CD8-positive, alpha-beta memory T cell (primary cell): ENCODE measurements at regions not wholly inside any gene's neighbourhood (a gene's known extent, or its start where the extent isn't known, plus 50 kb on each side); places are given as distances from the start of the nearest gene placed in this dataset.

ENCODE experiments used
- CTCF ChIA-PET: fragments of 350-600 bp; sonication (Branson Sonifier 250); formaldehyde crosslinking; loops from one replicate; lab custom pipeline; 2021; ENCODE audit warnings: antibody characterized with exemption; lab: Charles Lee
- POLR2A ChIA-PET: fragments of 350-600 bp; sonication (Branson Sonifier 250); formaldehyde crosslinking; loops from one replicate; lab custom pipeline; 2021; ENCODE audit warnings: antibody characterized with exemption; lab: Charles Lee
- DNase-seq, 5 donors: peaks; one replicate each; pipeline versions ENCODE4 v3.0.0 to v3.0.0-alpha.2; 2020 to 2022; ENCODE audit warnings: mixed read lengths in 1 of 5
- H3K27ac ChIP-seq: one replicate; pipeline ENCODE4 v1.7.0; 2013; ENCODE audit warnings: low read depth, mild to moderate bottlenecking, low read length, moderate library complexity
- H3K27me3 ChIP-seq: 2 replicates; pipeline ENCODE4 v1.7.0; 2013; ENCODE audit warnings: low read length, mild to moderate bottlenecking; ENCODE audit not compliant: insufficient read depth, poor library complexity, severe bottlenecking
- H3K36me3 ChIP-seq: 2 replicates; pipeline ENCODE4 v1.7.0; 2013; ENCODE audit warnings: mild to moderate bottlenecking, low read length, moderate library complexity; ENCODE audit not compliant: insufficient read depth
- H3K4me1 ChIP-seq: 2 replicates; pipeline ENCODE4 v1.7.0; 2013; ENCODE audit warnings: mild to moderate bottlenecking, low read length, moderate library complexity; ENCODE audit not compliant: insufficient read depth
- H3K4me3 ChIP-seq: 2 replicates; pipeline ENCODE4 v1.7.0; 2013; ENCODE audit warnings: mild to moderate bottlenecking, low read length
- H3K9me3 ChIP-seq: 2 replicates; pipeline ENCODE4 v1.7.0; 2013; ENCODE audit warnings: mild to moderate bottlenecking, low read length
- H3K27ac Mint-ChIP-seq, 8 donors: one replicate each; pipeline ENCODE4 v1.8.0; 2020 to 2021; ENCODE audit warnings: mixed read lengths in 8 of 8, mild to moderate bottlenecking in 6 of 8, inconsistent platforms in 3 of 8, moderate library complexity in 3 of 8
- H3K27me3 Mint-ChIP-seq, 2 donors: one replicate each; pipeline ENCODE4 v1.8.0; 2020 to 2021; ENCODE audit warnings: mixed read lengths in 2 of 2, mild to moderate bottlenecking in 1 of 2, moderate library complexity in 1 of 2
- H3K36me3 Mint-ChIP-seq, 3 donors: one replicate each; pipeline ENCODE4 v1.8.0; 2020 to 2021; ENCODE audit warnings: mixed read lengths in 3 of 3, inconsistent platforms in 1 of 3, mild to moderate bottlenecking in 1 of 3
- H3K4me1 Mint-ChIP-seq, 3 donors: one replicate each; pipeline ENCODE4 v1.8.0; 2020 to 2021; ENCODE audit warnings: mixed read lengths in 3 of 3, inconsistent platforms in 1 of 3, mild to moderate bottlenecking in 1 of 3
- H3K4me3 Mint-ChIP-seq, 7 donors: one replicate each; pipeline ENCODE4 v1.8.0; 2020 to 2021; ENCODE audit warnings: mixed read lengths in 7 of 7, mild to moderate bottlenecking in 6 of 7, moderate library complexity in 4 of 7, inconsistent platforms in 2 of 7
- H3K9me3 Mint-ChIP-seq, 5 donors: one replicate each; pipeline ENCODE4 v1.8.0; 2020 to 2022; ENCODE audit warnings: mixed read lengths in 5 of 5, mild to moderate bottlenecking in 3 of 5, moderate library complexity in 2 of 5, inconsistent platforms in 1 of 5

DNA sequence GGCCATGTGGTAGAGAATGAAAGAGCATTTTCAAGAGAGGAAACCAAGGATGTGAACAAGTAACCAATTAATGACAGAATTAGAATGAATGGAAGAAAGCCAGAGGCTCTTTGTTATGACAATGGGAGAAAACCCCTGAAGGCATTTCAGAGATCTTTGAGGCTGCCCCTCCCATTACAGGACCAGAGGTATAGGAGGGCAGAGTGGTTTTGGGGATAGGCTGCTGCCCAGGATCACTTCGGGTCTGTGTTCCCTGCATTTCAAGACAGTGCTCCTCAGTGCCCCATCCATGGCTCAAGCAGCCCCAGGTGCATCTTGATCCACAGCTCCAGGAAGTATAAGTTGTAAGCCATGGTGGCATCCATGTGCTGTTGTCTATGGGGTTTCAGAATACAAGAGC, 124.0 kb upstream of the HPF1 start:
- H3K27ac ChIP-seq: no peak overlapping the region
- Mint-ChIP-seq H3K4me3 (no peak overlapping the region), H3K27ac (no peak overlapping the region), H3K9me3 (peaks cover 0 to 2% (median 2%) of the 10 kb centered on the region in 5 donors), H3K36me3 (no peaks in the 10 kb centered on the region), H3K27me3 (peaks cover 12 to 24% of the 10 kb centered on the region in 2 donors), H3K4me1 (no peaks in the 10 kb centered on the region)
- no peaks in the 10 kb centered on the region for H3K36me3 ChIP-seq
- no peaks in the 10 kb centered on the region for H3K27me3 ChIP-seq
- ChIA-PET CTCF (no interaction called here), POLR2A (no interaction called here)
- no peak for DNase-seq
- no peaks in the 10 kb centered on the region for H3K4me1 ChIP-seq
- no peak overlapping the region for H3K4me3 ChIP-seq
- H3K9me3 ChIP-seq: no peaks in the 10 kb centered on the region

DNA sequence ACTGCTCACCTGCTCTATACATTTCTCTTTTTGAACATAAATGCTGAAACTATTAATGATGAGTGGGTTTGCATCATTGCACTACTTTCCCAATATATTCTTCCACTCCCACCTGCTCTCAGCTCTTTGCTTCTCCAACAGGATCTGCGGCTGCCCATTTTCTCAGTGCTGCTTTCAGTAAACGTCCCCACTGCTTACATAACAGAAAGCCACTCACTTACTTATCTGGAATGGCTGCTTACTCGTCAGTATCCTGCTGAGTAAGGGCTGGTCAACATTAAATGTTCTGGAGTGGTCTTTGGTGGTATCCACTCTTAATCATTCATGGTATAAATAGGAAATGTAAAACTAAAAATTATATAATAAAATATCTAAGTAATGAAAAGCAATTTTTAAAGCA, 112.8 kb upstream of the HPF1 start:
- peaks cover 10 to 19% of the 10 kb centered on the region in 2 donors for H3K27me3 Mint-ChIP-seq
- Histone ChIP-seq H3K4me1 (no peaks in the 10 kb centered on the region), H3K9me3 (no peaks in the 10 kb centered on the region), H3K4me3 (no peak overlapping the region), H3K27ac (no peak overlapping the region), H3K27me3 (peaks cover 3% of the 10 kb centered on the region), H3K36me3 (no peaks in the 10 kb centered on the region)
- CTCF ChIA-PET: no interaction called here
- peaks cover 0 to 2% (median 0%) of the 10 kb centered on the region in 5 donors for H3K9me3 Mint-ChIP-seq
- POLR2A ChIA-PET: interaction anchor here (0.6 kb wide), 1 partner anchor 25 kb away, joined by 5 read pairs; no protein-coding TSS in a partner anchor
- no peaks in the 10 kb centered on the region for H3K4me1 Mint-ChIP-seq
- H3K4me3 Mint-ChIP-seq: no peak overlapping the region
- no peaks in the 10 kb centered on the region for H3K36me3 Mint-ChIP-seq
- H3K27ac Mint-ChIP-seq: no peak overlapping the region
- DNase-seq: no peak

DNA sequence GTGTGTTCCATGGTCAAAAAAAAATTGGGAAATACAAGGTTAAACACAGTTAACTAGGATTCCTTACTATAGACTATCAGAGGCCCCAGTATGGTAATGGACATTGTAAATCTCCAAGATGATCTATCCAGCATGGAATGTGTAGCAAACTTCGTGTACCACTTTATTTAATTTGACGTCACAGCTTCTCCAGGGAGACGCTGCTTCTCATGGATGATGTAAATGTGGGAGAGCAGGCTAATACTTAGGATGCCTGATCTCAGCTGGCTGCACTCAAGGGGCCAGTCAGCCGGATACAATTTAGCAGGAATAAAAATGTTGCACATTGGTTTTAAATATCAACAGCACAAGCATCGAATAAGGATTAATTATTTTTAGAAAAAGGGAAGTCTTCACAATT, 111.7 kb upstream of the HPF1 start:
- no peaks in the 10 kb centered on the region for H3K9me3 ChIP-seq
- no peak for DNase-seq
- Mint-ChIP-seq H3K27ac (no peak overlapping the region), H3K4me1 (no peaks in the 10 kb centered on the region), H3K27me3 (peaks cover 10 to 16% of the 10 kb centered on the region in 2 donors), H3K9me3 (peaks cover 0 to 2% (median 0%) of the 10 kb centered on the region in 5 donors), H3K4me3 (no peak overlapping the region), H3K36me3 (no peaks in the 10 kb centered on the region)
- H3K36me3 ChIP-seq: no peaks in the 10 kb centered on the region
- ChIA-PET CTCF (no interaction called here), POLR2A (no interaction called here)
- H3K4me1 ChIP-seq: no peaks in the 10 kb centered on the region
- no peak overlapping the region for H3K4me3 ChIP-seq
- no peak overlapping the region for H3K27ac ChIP-seq
- H3K27me3 ChIP-seq: peaks cover 3% of the 10 kb centered on the region

DNA sequence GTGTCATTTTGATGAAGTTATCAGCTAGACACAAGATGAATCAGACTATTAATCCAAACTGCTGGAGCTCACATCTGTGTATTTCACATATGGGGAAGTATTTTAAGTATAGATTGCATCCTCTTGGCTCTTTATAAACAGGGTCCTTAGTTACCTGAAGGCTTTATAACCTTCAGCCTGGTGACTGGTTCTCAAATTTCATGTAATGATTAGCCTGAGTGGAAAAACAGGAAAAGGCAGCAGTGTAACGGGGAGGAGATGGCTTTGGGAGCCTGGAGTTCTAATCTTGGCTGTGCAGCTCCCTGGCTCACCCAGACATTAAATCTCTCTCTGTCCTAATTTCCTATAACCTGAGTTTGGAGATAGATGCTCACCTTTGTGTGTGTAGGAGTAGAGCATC, 103.8 kb upstream of the HPF1 start:
- no peak for DNase-seq
- H3K4me3 ChIP-seq: no peak overlapping the region
- Mint-ChIP-seq H3K4me1 (no peaks in the 10 kb centered on the region), H3K27me3 (peaks cover 7 to 9% of the 10 kb centered on the region in 2 donors), H3K27ac (no peak overlapping the region), H3K4me3 (no peak overlapping the region), H3K36me3 (no peaks in the 10 kb centered on the region), H3K9me3 (no peaks in the 10 kb centered on the region)
- no peak overlapping the region for H3K27ac ChIP-seq
- ChIA-PET CTCF (no interaction called here), POLR2A (no interaction called here)
- H3K9me3 ChIP-seq: no peaks in the 10 kb centered on the region
- H3K27me3 ChIP-seq: peaks cover 3% of the 10 kb centered on the region
- no peaks in the 10 kb centered on the region for H3K36me3 ChIP-seq
- no peaks in the 10 kb centered on the region for H3K4me1 ChIP-seq

DNA sequence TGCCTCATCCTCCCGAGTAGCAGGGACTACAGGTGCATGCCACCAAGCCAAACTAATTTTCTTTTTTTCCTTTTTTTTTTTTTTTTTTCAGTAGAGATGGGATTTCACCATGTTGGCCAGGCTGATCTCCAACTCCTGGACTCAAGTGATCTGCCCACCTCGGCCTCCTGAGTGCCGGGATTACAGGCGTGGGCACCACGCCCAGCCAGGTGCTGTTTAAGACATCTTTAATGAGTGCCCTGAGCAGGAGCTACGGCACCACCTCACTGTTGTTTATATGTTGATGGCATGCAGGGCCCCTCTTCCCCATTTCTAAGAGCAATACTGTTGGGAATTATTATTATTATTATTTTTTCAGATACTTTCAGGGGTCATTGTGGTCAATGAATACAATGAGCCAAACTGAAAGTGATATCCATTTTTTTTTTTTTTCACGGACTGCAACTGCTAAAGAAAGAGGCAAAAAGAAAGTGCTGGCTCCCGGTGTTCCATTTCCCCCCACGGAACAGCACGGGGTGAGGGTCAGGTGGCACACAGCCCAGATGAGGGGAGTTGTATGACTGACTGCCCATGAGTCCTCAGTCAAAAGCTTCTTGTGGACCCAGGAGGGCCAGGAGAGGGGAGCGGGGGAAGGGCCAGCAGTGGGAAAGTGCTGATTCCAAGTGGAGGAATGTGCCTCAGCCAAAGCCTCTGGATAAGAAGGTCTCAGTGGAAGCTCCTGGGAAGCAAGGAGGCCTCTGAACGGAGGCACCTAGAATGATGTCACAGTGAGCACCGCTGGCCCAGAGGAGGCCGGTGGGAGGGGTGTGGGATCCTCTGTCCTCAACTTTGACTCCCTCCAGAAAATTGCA, 101.8 kb upstream of the HPF1 start:
- H3K36me3 ChIP-seq: no peaks in the 10 kb centered on the region
- no peaks in the 10 kb centered on the region for H3K36me3 Mint-ChIP-seq
- H3K27ac Mint-ChIP-seq: no peak overlapping the region
- POLR2A ChIA-PET: no interaction called here
- H3K4me1 Mint-ChIP-seq: no peaks in the 10 kb centered on the region
- no peaks in the 10 kb centered on the region for H3K27me3 ChIP-seq
- no peak overlapping the region for H3K4me3 ChIP-seq
- H3K27me3 Mint-ChIP-seq: peaks cover 9 to 13% of the 10 kb centered on the region in 2 donors
- no peaks in the 10 kb centered on the region for H3K9me3 Mint-ChIP-seq
- H3K4me1 ChIP-seq: no peaks in the 10 kb centered on the region
- no peak overlapping the region for H3K27ac ChIP-seq
- H3K9me3 ChIP-seq: no peaks in the 10 kb centered on the region
- CTCF ChIA-PET: no interaction called here
- H3K4me3 Mint-ChIP-seq: no peak overlapping the region
- DNase-seq: no peak

DNA sequence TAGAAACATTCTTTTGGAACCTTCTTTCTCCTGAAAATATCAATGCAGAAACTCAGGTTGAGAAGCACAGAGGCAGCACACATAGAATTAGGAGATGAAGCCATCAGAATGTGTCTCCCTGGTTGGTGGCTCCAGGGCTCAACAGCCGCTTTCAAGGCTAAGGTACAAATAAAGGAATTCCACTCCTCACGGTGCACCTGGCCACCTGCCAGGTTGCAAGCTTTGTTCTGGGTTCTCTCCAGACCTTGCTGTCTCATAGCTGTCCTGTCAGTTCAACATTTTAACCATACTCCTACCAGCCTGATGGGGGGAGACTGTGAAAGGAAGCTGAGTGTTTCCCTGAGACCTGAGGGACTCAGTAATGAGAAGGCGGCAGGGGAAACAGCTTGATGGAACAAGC, 96.3 kb upstream of the HPF1 start:
- H3K4me1 Mint-ChIP-seq: no peaks in the 10 kb centered on the region
- CTCF ChIA-PET: no interaction called here

DNA sequence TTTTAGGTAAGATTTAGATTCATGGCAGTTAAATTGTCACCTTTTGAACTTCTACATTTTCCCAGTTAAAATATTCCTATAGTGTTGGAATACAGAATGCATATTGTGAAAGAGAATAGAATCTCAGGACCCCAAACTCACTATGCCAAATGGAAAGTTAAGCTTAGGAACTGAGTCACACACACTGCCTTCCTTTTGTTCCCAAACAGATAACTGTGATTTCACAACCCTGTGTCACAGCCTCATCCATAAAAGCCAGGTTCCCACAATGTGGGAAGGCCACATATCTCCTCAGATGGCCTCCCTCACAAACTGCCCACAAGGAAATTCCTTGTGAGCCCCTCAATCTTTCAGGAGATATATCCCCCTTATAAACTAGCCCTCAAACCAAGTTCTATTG, 94.7 kb upstream of the HPF1 start:
- H3K9me3 Mint-ChIP-seq: no peaks in the 10 kb centered on the region
- ChIA-PET POLR2A (no interaction called here), CTCF (no interaction called here)
- Histone ChIP-seq H3K4me1 (no peaks in the 10 kb centered on the region), H3K27me3 (no peaks in the 10 kb centered on the region), H3K9me3 (no peaks in the 10 kb centered on the region), H3K4me3 (no peak overlapping the region), H3K27ac (no peak overlapping the region), H3K36me3 (no peaks in the 10 kb centered on the region)
- DNase-seq: no peak
- H3K4me3 Mint-ChIP-seq: no peak overlapping the region
- no peaks in the 10 kb centered on the region for H3K4me1 Mint-ChIP-seq
- H3K27me3 Mint-ChIP-seq: peaks cover 5 to 32% of the 10 kb centered on the region in 2 donors
- H3K27ac Mint-ChIP-seq: no peak overlapping the region
- H3K36me3 Mint-ChIP-seq: no peaks in the 10 kb centered on the region

More for the DNA sequence above, 96.3 kb upstream of the HPF1 start:
- H3K9me3 ChIP-seq: no peaks in the 10 kb centered on the region
- no peak overlapping the region for H3K27ac ChIP-seq
- Mint-ChIP-seq H3K4me3 (no peak overlapping the region), H3K27me3 (peaks cover 5 to 25% of the 10 kb centered on the region in 2 donors), H3K36me3 (no peaks in the 10 kb centered on the region), H3K9me3 (no peaks in the 10 kb centered on the region), H3K27ac (no peak overlapping the region)
- POLR2A ChIA-PET: no interaction called here
- DNase-seq: no peak
- no peak overlapping the region for H3K4me3 ChIP-seq
- no peaks in the 10 kb centered on the region for H3K36me3 ChIP-seq
- H3K27me3 ChIP-seq: no peaks in the 10 kb centered on the region
- no peaks in the 10 kb centered on the region for H3K4me1 ChIP-seq

DNA sequence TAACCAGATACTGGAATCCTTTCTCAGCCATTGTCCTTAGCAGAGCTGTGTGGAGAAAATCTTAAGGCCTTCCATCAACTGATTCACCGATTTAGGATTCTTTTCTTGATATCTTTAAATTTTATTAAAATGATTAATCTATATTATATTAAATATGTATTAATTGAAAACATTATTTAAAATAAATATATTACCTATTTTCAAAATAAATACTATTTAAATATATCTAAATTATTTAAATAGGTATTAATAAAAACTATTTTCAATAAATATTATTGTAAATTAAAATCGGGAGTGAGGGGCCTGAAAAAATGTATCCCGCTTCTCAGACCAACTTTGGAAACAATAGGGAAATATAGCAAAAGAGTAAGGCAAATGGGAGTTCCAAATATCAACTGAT, 94.0 kb upstream of the HPF1 start:
- Histone ChIP-seq H3K36me3 (no peaks in the 10 kb centered on the region), H3K4me1 (no peaks in the 10 kb centered on the region), H3K4me3 (no peak overlapping the region), H3K27me3 (no peaks in the 10 kb centered on the region), H3K27ac (no peak overlapping the region), H3K9me3 (no peaks in the 10 kb centered on the region)
- CTCF ChIA-PET: no interaction called here
- Mint-ChIP-seq H3K27ac (no peak overlapping the region), H3K36me3 (no peaks in the 10 kb centered on the region), H3K27me3 (peaks cover 5 to 33% of the 10 kb centered on the region in 2 donors), H3K9me3 (no peaks in the 10 kb centered on the region), H3K4me1 (no peaks in the 10 kb centered on the region), H3K4me3 (no peak overlapping the region)
- POLR2A ChIA-PET: no interaction called here
- no peak for DNase-seq
